ENCODE measurements at regions not wholly inside any gene's neighbourhood (a gene's known extent, or its start where the extent isn't known, plus 50 kb on each side); places are given as distances from the start of the nearest gene placed in this dataset.

GRCh38 chr3:190912736-190913135, 50.2 kb upstream of the GMNC start:
- H3K9ac ChIP-seq (ENCODE audit: low read length): no peak overlapping the region
- H3K4me1 ChIP-seq (ENCODE audit: low read length): no peaks in the 10 kb centered on the region
- H2AFZ ChIP-seq (ENCODE audit: low read length): no peak overlapping the region
- no peaks in the 10 kb centered on the region for H3K27me3 ChIP-seq (replicated peaks; ENCODE audit: insufficient read depth, low read length)
- H3K9me3 ChIP-seq (replicated peaks; ENCODE audit: insufficient read depth, low read length): no peaks in the 10 kb centered on the region
- H4K20me1 ChIP-seq (ENCODE audit: insufficient read depth, low read length): no peaks in the 10 kb centered on the region
- H3K27ac ChIP-seq (ENCODE audit: low read length): no peak overlapping the region
- DNase-seq: no peak
- no peaks in the 10 kb centered on the region for H3F3A ChIP-seq (ENCODE audit: insufficient read depth, low read length)
- no peak overlapping the region for H3K4me3 ChIP-seq (ENCODE audit: low read length)
- no peak overlapping the region for H3K4me2 ChIP-seq (ENCODE audit: low read depth, low read length)
- H3K79me2 ChIP-seq (ENCODE audit: low read length): no peaks in the 10 kb centered on the region
- H3K36me3 ChIP-seq (replicated peaks; ENCODE audit: insufficient read depth, low read length): no peaks in the 10 kb centered on the region
- H3K9me2 ChIP-seq (replicated peaks; ENCODE audit: insufficient read depth, low read length): no peaks in the 10 kb centered on the region
- TF ChIP-seq EZH2phosphoT487 (IDR thresholded peaks at IDR 0.05; ENCODE audit: low read length) (no peak), EZH2 (optimal IDR thresholded peaks at IDR 0.05; ENCODE audit: low read depth, low read length) (no peak)
- TF ChIP-seq, protein P1, sequence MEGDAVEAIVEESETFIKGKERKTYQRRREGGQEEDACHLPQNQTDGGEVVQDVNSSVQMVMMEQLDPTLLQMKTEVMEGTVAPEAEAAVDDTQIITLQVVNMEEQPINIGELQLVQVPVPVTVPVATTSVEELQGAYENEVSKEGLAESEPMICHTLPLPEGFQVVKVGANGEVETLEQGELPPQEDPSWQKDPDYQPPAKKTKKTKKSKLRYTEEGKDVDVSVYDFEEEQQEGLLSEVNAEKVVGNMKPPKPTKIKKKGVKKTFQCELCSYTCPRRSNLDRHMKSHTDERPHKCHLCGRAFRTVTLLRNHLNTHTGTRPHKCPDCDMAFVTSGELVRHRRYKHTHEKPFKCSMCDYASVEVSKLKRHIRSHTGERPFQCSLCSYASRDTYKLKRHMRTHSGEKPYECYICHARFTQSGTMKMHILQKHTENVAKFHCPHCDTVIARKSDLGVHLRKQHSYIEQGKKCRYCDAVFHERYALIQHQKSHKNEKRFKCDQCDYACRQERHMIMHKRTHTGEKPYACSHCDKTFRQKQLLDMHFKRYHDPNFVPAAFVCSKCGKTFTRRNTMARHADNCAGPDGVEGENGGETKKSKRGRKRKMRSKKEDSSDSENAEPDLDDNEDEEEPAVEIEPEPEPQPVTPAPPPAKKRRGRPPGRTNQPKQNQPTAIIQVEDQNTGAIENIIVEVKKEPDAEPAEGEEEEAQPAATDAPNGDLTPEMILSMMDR (IDR thresholded peaks at IDR 0.05; ENCODE audit: low read length): no peak
